NCI-H2196 treated with DMSO at 0.1 percent for 48 hours (cell line): ENCODE measurements at regions not wholly inside any gene's neighbourhood (a gene's known extent, or its start where the extent isn't known, plus 50 kb on each side); places are given as distances from the start of the nearest gene placed in this dataset.
A peak's percentile ranks its signal among the peaks of the same experiment; 100 is the strongest.

Source experiments
- DNase-seq: peaks from one replicate; lab custom pipeline; 2025; ENCODE audit not compliant: unreplicated experiment; lab: John Stamatoyannopoulos, UW

DNA sequence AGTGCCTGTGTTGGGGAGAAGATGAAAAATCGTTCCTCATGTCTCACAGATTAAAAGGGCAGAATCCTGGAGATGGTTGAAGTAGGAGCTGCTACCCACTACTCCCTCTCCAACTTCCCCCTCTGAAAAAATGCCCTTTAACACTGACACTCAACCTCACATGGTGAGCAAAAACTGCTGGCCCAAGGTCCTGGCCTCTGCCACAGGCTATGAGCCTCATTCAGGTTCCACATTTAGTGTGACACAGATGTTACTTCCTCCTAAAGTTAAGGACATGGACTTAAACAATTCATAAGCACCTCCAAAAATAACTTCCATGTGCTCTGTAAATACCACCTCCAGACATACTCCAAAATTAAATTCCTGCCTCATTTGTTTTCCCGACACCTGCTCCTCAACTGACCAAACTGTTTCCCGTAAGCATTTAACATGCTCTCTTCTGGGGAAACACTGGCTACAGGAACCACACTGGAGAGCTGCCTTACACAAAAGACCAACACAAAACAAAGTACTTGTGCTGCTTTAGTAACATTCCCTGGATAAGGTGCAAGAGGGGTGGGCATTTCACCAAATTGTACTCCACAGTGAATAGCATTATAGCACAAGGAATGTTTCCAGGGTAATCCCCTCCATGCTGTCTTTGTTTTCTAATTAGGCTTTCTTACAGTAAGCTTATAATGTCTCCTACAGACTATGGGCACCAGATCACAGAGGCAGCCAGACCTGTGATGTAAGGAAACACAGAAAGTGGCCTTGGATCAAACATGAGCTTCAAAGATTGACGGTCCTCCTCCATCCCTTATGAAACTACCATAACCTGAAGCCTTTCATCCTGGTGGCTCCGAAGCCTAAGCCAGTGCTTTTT lies 57.0 kb downstream of the PHLDA1 start:
- DNase-seq: no peak

DNA sequence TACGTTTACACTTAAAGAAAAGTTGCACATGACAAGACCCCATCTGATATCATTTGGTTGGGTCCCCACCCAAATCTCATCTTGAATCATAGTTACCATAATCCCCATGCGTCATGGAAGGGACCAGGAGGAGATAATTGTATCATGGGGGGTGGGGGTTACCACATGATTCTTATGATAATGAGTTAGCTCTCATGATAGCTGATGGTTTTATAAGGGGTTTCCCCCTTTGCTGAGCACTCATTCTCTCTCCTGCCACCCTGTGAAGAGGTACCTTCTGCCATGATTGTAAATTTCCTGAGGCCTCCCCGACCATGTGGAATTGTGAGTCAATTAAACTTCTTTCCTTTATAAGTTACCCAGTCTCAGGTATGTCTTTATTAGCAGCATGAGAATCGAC lies 60.3 kb downstream of the PHLDA1 start:
- no peak for DNase-seq

GRCh38 chr12:75970310-75970709 lies 61.3 kb downstream of the PHLDA1 start:
- DNase-seq: no peak

DNA sequence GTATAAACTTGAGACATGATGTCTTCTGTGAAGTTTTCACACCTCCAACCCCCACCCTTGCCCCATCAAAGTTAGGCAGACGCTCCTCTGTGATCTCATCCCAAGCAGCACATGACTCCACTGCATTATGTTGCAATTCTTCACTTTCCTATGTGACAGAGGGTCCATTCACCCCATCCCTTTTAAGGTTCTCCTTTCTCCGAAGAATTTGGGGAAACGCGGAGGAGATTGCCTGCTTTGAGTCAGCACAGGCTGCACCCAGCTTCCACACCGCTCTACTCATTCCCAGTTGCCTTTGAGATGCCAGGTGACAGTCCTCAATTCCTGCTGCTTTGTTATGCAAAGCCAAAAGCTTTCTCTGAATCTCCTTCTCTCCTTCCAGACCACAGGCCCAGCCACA lies 61.8 kb downstream of the PHLDA1 start:
- DNase-seq: no peak

DNA sequence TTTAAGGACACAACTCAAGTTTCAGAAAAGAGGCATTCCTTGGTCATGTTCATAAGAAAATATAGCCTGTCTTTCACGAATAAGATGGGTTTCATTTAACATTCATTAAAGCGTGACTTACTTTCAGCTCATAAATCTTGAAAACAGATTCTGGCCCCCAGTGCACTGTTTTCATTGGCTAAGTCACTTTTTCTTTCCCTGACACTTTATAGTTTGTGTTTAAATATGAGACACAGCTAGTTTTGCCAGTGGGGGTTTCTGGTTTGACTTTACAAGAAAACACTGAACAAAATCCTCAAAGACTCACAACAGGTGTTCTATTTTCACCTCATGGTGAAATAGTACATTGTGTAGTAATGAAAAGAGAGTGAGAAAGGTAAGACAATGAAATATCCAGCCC lies 65.9 kb downstream of the PHLDA1 start:
- no peak for DNase-seq

- no peak for DNase-seq
Observed at GRCh38 chr12:75964150-75964549, 67.4 kb downstream of the PHLDA1 start.

GRCh38 chr12:75961878-75962277 lies 69.7 kb downstream of the PHLDA1 start:
- DNase-seq: no peak

- no peak for DNase-seq
Observed at GRCh38 chr12:75960954-75961661, 70.5 kb downstream of the PHLDA1 start.

- peak; percentile 58 for DNase-seq
Observed at GRCh38 chr12:75960086-75960910, 71.3 kb downstream of the PHLDA1 start.

- no peak for DNase-seq
Observed at GRCh38 chr12:75959506-75959905, 72.1 kb downstream of the PHLDA1 start.

GRCh38 chr12:75959060-75959459 lies 72.5 kb downstream of the PHLDA1 start:
- DNase-seq: no peak

DNA sequence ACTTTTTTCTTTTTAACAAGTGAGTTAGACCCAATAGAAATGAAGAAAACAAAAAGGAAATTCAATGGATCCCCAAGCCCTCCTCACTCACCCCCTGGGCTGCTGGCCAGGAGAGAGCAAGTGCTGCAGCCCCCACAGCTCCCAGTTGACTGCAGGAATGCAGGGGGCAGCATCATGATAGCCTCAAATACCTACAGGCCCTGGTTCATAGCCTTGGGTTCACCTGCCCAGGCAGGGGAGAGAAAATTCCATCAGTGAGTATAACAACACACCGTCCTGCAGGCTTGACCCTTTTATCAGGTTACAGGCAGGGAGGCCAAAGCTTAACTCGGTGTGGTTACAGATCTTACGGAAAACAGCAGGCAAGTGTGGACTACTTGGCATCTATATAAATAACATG lies 76.3 kb downstream of the PHLDA1 start:
- no peak for DNase-seq

- DNase-seq: no peak
Observed at GRCh38 chr12:75954749-75955148, 76.8 kb downstream of the PHLDA1 start.

DNA sequence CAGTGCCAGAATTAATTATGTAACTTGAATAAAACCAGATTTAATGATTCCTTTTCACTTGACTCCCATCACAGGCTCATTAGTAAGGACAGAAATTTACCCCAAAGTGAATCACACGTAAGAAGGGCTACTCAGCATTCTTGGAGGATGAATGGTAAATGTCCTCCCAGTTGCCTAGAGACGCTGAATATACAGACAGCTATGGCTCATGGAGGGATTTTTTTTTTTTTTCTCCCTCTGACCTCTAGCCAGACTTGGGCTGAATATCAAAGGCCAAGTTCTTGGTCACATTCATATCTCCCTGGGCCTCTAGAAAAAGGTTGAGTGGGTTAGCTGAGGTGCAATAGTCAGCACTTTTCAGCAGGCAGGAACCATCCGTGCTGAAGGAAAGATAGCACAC lies 77.5 kb downstream of the PHLDA1 start:
- DNase-seq: no peak

- DNase-seq: no peak
Observed at GRCh38 chr12:75953312-75953906, 78.2 kb downstream of the PHLDA1 start.

- DNase-seq: no peak
Observed at GRCh38 chr12:75951399-75952278, 79.9 kb downstream of the PHLDA1 start.

GRCh38 chr12:75947156-75947723 lies 84.3 kb downstream of the PHLDA1 start:
- DNase-seq: no peak

- DNase-seq: no peak
Observed at GRCh38 chr12:75945581-75945980, 86.0 kb downstream of the PHLDA1 start.

DNA sequence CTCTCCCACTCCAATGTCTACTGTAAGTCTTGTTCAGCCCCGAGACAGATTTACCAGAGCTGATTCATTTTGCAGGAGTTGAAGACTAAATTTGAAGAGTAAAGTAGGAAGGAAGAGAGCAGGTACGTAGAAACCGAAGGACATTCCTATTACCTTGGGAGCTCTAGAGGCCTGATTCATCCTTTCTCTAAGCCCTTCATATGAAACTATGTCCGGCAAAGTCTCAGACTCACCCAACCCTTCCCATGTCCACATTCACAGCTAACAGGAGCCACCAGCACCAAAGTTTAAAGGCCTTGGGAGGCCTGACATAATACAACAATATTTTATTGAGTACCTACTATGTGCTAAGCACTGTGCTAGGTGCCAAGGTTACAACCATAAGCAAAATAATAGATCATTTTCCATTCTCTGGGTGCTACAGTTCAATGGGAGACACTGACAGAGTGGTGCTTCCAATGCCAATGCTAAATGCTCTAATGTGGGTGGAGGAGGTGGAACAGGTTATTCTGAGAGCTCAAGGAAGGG lies 86.6 kb downstream of the PHLDA1 start:
- DNase-seq: no peak
